Fibroblast of lung (primary cell): ENCODE measurements at regions not wholly inside any gene's neighbourhood (a gene's known extent, or its start where the extent isn't known, plus 50 kb on each side); places are given as distances from the start of the nearest gene placed in this dataset.

Experiments used
- DNase-seq, 2 donors: peaks; one replicate each; pipeline versions ENCODE4 v3.0.0 to v3.0.0-alpha.2; 2010; ENCODE audit warnings: low read depth in 2 of 2
- H2AFZ ChIP-seq: 2 replicates; pipeline ENCODE4 v1.5.1; 2012; ENCODE audit warnings: low read length, control low read depth, inconsistent platforms
- H3K27ac ChIP-seq: 2 replicates; pipeline ENCODE4 v1.5.1; 2011; ENCODE audit warnings: low read length, control low read depth; ENCODE audit not compliant: insufficient read depth
- H3K27me3 ChIP-seq: 2 replicates; pipeline ENCODE4 v1.5.1; 2011; ENCODE audit warnings: mild to moderate bottlenecking, low read length; ENCODE audit not compliant: control insufficient read depth, insufficient read depth
- H3K36me3 ChIP-seq: 2 replicates; pipeline ENCODE4 v1.5.1; 2011; ENCODE audit warnings: low read length; ENCODE audit not compliant: control insufficient read depth, insufficient read depth
- H3K4me1 ChIP-seq: 2 replicates; pipeline ENCODE4 v1.5.1; 2011; ENCODE audit warnings: low read length; ENCODE audit not compliant: control insufficient read depth, insufficient read depth; ENCODE audit errors: extremely low read depth
- H3K4me2 ChIP-seq: 2 replicates; pipeline ENCODE4 v1.5.1; 2011; ENCODE audit warnings: low read length, control low read depth; ENCODE audit not compliant: insufficient read depth; ENCODE audit errors: extremely low read depth
- H3K4me3 ChIP-seq, 4 experiments: fragments of 200-600 bp in 1 of 4; sonication (generic) in 1 of 4; replicated peaks in 1 of 4; 2 replicates each; pipeline ENCODE4 v1.5.1; 2011 to 2016; ENCODE audit warnings: low read length in 4 of 4, low read depth in 3 of 4, mild to moderate bottlenecking in 3 of 4, control low read depth in 2 of 4, inconsistent platforms in 1 of 4, mixed read lengths in 1 of 4; ENCODE audit not compliant: insufficient read depth in 1 of 4; ENCODE audit errors: control extremely low read depth in 1 of 4
- H3K79me2 ChIP-seq: 2 replicates; pipeline ENCODE4 v1.5.1; 2012; ENCODE audit warnings: mild to moderate bottlenecking, low read length, inconsistent platforms; ENCODE audit not compliant: control insufficient read depth, insufficient read depth
- H3K9ac ChIP-seq: 2 replicates; pipeline ENCODE4 v1.5.1; 2011; ENCODE audit warnings: mild to moderate bottlenecking, low read length, control low read depth; ENCODE audit not compliant: insufficient read depth
- H3K9me3 ChIP-seq: 2 replicates; pipeline ENCODE4 v1.5.1; 2012; ENCODE audit warnings: low read depth, low read length; ENCODE audit not compliant: control insufficient read depth, insufficient read depth
- H4K20me1 ChIP-seq: 2 replicates; pipeline ENCODE4 v1.5.1; 2011; ENCODE audit warnings: low read length; ENCODE audit not compliant: control insufficient read depth, insufficient read depth; ENCODE audit errors: extremely low read depth
- CTCF ChIP-seq, 2 donors: IDR thresholded peaks in 1 of 2; conservative IDR thresholded peaks in 1 of 2; 1 replicate in 1 of 2; 2 replicates in 1 of 2; pipeline ENCODE4 v1.5.1; 2011 to 2012; ENCODE audit warnings: low read length in 2 of 2, control low read depth in 1 of 2, inconsistent platforms in 1 of 2, low read depth in 1 of 2, mild to moderate bottlenecking in 1 of 2
- EZH2 ChIP-seq: IDR thresholded peaks from 2 replicates; pipeline ENCODE4 v1.5.1; 2012; ENCODE audit warnings: low read length, control low read depth, mild to moderate bottlenecking; ENCODE audit errors: missing control alignments

GRCh38 chr2:16212321-16212720 is 272.0 kb downstream of the MYCN start:
- no peaks in the 10 kb centered on the region for H3K79me2 ChIP-seq
- no peak overlapping the region for H3K27ac ChIP-seq
- no peaks in the 10 kb centered on the region for H3K4me1 ChIP-seq
- H4K20me1 ChIP-seq, result no peaks in the 10 kb centered on the region
- no peak for TF ChIP-seq EZH2
- TF ChIP-seq CTCF (conservative IDR thresholded peaks at IDR 0.05 in 1 of 2, IDR thresholded peaks at IDR 0.05 in 1 of 2; ENCODE audit: low read depth in 1 of 2, low read length in 2 of 2), result no peak
- DNase-seq, result no peak
- H2AFZ ChIP-seq, result no peak overlapping the region
- H3K4me2 ChIP-seq, result no peak overlapping the region
- no peak overlapping the region for H3K4me3 ChIP-seq
- no peak overlapping the region for H3K9ac ChIP-seq
- no peaks in the 10 kb centered on the region for H3K36me3 ChIP-seq
- H3K27me3 ChIP-seq, result no peaks in the 10 kb centered on the region
- H3K9me3 ChIP-seq, result no peaks in the 10 kb centered on the region

GRCh38 chr2:16211341-16211740 is 271.0 kb downstream of the MYCN start:
- no peak overlapping the region for H2AFZ ChIP-seq
- H3K4me3 ChIP-seq, result no peak overlapping the region
- H3K79me2 ChIP-seq, result no peaks in the 10 kb centered on the region
- no peak overlapping the region for H3K4me2 ChIP-seq
- no peak overlapping the region for H3K27ac ChIP-seq
- no peaks in the 10 kb centered on the region for H3K36me3 ChIP-seq
- no peaks in the 10 kb centered on the region for H4K20me1 ChIP-seq
- no peaks in the 10 kb centered on the region for H3K4me1 ChIP-seq
- TF ChIP-seq CTCF (conservative IDR thresholded peaks at IDR 0.05 in 1 of 2, IDR thresholded peaks at IDR 0.05 in 1 of 2; ENCODE audit: low read depth in 1 of 2, low read length in 2 of 2) (no peak), EZH2 (no peak)
- no peak overlapping the region for H3K9ac ChIP-seq
- DNase-seq, result no peak
- H3K27me3 ChIP-seq, result no peaks in the 10 kb centered on the region
- H3K9me3 ChIP-seq, result no peaks in the 10 kb centered on the region

- H2AFZ ChIP-seq, result no peak overlapping the region
- H3K27me3 ChIP-seq, result no peaks in the 10 kb centered on the region
- no peak overlapping the region for H3K4me2 ChIP-seq
- no peaks in the 10 kb centered on the region for H3K79me2 ChIP-seq
- no peaks in the 10 kb centered on the region for H4K20me1 ChIP-seq
- no peak overlapping the region for H3K9ac ChIP-seq
- no peak overlapping the region for H3K27ac ChIP-seq
- no peak for DNase-seq
- TF ChIP-seq EZH2 (no peak), CTCF (conservative IDR thresholded peaks at IDR 0.05 in 1 of 2, IDR thresholded peaks at IDR 0.05 in 1 of 2; ENCODE audit: low read depth in 1 of 2, low read length in 2 of 2) (no peak)
- no peaks in the 10 kb centered on the region for H3K4me1 ChIP-seq
- H3K4me3 ChIP-seq, result no peak overlapping the region
- H3K36me3 ChIP-seq, result no peaks in the 10 kb centered on the region
- no peaks in the 10 kb centered on the region for H3K9me3 ChIP-seq
These were observed 270.5 kb downstream of the MYCN start for GRCh38 chr2:16210841-16211240.
